ENCODE measurements at regions not wholly inside any gene's neighbourhood (a gene's known extent, or its start where the extent isn't known, plus 50 kb on each side); places are given as distances from the start of the nearest gene placed in this dataset.
A peak's percentile ranks its signal among the peaks of the same experiment; 100 is the strongest.
"Not testable (repeated sequence)": the region's sequence is repeated elsewhere in the genome, so short reads cannot be mapped to it uniquely, and the experiment has no call there.

DNA sequence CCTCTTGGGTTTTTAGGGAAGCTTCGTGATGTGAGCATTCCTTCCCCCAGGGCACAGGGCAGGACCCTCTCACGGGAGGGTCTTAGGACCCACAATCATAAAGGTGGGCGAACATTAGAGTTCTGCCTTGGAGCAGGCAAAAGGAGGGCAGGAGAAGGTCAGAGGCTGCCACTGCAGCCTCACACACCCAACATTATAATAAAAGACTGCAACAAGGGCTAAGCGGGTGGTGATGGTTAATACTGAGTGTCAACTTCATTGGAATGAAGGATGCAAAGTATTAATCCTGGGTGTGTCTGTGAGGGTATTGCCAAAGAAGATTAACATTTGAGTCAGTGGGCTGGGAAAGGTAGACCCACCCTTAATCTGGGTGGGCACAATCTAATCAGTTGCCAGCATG is 206.6 kb upstream of the C2CD4B start:
- DNase-seq (ENCODE audit: low spot score): not testable (repeated sequence)

DNA sequence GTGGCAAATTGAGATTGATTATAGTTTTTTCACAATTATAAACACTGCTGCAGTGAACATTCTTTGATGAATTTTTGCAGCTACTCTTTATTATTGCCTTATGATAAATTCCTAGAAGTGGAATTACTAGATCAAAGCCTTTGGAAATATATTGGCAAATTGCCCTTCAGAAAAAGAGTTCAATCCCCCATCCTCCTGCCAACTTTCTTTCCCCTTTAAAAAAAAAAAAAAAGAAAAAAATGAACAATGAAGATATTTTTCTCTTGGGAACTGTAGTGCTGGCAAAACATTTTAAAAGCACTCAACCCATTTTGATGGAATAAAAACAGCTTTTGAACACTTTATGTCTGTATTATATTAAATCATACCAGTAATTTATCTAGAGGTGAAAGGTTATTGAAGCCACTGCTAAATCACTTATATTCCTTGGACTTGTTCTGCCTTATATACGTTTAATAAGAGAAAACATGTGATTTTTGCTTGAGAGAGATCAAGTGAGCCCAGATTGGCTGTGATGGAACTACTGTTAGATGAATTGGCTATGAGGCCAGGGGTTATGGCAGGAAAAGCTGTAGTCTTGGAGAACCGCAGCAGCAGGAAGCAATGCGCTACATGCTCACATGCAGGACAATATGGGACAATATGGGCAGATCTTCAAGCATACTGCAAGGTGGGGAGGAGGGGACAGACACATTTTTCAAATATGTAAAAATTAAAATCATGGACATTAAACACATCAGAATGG is 212.8 kb upstream of the C2CD4B start:
- DNase-seq (ENCODE audit: low spot score): no peak

DNA sequence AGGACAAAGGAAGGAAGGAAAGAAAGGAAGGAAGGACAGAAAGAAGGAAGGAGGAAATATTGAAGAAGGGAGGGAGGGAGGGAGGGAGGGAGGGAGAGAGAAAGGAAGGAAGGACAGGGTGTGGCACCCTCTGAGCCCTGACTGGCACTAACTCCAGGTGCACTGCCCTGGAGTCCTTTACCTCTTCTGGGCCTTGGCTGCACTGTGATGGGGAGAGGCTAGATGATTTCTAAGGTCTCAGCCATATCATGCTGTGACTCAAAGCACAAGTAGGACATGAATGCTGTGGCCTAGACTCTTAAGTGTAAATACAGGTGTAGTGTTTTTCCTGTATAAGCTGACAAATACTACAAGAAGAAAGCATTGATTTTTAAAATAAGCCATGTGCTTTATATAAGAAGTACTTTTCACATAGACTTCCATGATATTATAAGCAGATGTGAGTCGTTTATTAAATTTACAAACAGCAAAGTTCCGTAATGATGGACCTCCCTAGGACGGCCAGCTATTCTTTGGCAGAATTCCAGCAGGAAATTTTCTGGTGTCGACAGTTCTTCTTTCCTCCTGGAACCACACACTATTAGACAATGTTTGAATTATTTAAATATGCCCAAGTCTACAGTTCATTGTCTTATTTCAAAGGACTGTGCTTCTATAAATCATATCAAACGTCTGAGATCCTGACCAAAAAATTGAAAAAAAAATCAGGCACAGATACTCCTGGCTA is 213.8 kb upstream of the C2CD4B start:
- no peak for DNase-seq (ENCODE audit: low spot score)

DNA sequence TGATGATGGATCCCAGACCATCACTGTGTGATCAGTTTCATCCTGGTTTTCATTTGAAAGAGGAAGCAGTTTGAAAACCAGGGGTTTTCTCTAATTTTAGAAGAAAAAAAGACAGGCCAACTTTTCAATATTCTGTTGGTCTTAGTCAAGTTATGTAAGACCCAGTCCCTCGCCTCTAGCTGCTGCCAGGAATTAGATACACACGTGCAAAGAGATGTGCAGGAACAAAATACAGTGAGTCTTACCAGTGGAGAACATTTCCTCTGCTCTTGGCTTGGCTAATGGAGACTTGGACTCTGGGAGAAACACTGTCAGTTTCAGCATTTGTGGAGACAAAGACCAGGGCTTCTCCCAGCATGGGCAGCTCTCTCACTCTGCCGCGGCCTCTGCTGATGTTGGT is 214.9 kb upstream of the C2CD4B start:
- no peak for DNase-seq (ENCODE audit: low spot score)

DNA sequence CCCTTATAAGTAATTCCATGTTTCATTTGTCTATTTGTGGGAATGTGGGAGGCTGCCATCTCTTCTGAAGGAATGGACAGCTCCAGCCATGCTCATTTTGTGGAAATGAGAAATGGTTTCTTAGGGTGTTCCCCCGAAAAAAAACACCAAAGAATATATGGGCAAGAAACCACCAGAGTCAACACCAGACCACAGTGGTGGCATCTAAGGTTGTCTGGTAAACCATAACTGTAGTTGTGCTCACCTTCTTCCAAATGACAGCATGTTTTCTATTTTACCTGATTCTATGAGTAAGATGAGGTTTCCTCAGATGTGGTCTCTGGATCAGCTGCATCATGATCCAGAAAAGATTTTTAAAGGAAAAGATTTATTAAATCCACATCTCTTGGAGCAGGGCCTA is 217.0 kb upstream of the C2CD4B start:
- no peak for DNase-seq (ENCODE audit: low spot score)

DNA sequence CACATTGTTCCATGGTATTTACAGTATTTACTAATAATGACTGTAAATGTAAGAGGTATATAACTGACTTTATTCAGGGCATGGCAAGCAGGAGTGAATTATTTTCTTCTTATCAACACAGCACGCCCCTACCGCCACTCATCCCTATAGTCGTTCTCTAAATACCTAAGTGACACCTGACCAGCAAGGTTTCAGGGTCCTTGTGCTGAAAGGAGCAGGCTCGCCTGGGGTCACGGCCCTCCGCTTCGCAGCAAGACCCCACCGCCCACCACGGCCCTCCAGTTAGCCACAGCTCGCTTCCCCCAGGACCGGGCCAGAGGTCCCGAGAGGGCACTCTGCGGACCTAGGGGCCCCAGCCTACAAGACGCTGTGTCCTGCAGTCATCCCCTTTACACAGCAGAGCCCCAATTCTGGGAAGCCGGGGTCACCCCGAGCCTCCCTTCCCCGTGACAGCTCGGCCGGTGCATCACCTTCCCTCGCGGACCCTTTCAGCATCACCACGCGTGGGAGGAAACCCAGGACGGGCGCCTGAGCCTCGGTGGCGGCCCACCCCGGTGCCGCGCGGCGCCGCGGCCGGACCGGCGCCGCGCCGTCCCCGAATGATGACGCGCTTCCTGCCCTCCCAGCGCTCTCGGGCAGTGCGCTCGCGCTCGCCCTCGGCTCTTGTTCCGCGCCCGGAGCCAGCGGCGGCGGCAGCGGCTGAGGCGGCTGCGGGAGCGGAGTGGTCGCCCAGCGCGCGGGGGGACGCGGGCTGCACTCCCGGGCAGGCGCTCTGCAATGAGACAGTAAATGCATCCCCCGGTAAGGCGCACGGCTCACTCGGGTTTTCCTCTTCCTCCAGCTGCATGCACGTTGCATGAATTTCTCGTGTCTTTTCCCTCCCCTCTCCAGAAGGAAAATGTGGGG is 225.1 kb upstream of the C2CD4B start, which contains the start of gene TLN2:
TLN2 (plus strand) TSS at position 666 of the 906 bp plus-strand sequence.
- peak; percentile 83 for DNase-seq (ENCODE audit: low spot score)

DNA sequence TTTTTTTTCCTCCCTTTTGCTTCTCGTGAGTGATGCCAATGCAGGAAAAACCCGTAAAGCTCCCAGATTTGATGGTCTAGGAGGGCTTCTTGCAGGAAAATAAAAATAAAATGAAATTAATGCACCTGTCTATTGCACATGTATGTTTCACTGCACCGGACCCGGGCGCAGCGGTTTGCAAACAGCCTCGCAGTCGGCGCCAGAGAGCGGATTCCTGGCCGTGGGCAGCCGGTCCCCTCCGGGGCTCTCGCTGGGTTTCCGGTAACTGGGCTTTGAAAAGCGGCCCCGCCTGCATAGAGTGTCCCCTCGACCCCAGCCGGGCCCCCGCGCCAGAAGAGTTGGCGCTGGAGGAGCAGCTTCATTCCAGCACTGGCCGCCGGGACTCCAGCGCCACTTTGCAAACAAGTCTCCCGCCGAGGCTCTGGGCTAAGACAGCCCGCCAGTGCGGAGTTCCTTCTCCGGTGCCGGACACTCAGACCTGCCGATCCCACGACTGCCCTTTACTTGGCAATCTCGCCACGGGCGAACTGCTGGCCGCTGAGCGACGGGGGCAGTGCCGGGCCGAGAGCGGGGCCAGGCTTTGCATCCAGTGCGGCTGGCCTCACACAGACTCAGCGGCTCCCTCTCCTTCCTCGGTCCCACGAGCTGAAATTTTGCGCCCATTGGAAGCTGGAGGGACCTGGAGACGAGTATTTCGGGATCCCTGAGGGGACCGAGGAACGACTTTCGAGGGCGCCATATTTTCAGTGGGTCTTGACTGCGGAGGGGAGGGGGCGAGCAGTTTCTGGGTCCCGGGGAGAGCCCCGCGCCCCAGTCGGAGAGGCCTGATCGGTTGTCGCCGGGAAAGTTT is 225.9 kb upstream of the C2CD4B start:
- DNase-seq (ENCODE audit: low spot score): peak; percentile 29

DNA sequence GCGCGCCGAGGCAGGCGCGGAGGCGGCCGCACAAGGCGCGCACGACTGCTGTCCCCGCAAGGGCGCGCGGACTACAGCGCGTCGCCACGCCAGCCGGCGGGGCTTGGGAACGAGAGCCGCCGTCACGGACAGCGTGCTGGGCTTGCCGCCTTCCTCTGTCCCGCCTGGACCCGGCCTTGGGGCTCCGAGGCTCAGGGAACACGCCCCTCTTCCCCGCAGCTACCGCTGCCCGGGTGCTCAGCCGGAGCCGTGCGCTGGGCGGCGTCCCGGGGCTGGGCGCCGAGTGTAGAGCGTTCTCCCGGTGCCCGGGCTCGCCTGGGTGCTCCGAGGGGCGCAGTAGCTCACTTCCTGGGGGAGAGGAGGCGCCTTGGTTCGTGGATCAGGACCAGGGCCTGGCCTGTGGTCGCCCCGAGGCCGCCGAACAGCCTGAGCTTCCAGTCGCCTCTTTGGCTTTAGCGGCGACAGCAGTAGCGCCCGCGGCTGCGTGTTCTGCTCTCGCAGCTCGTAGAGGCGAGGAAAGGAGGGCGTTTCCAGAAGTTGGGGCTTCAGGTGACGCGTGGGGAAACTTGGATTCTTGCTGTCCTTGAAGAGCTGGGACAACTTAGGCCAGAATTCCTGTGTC is 226.7 kb upstream of the C2CD4B start:
- DNase-seq (ENCODE audit: low spot score): peak; percentile 25

DNA sequence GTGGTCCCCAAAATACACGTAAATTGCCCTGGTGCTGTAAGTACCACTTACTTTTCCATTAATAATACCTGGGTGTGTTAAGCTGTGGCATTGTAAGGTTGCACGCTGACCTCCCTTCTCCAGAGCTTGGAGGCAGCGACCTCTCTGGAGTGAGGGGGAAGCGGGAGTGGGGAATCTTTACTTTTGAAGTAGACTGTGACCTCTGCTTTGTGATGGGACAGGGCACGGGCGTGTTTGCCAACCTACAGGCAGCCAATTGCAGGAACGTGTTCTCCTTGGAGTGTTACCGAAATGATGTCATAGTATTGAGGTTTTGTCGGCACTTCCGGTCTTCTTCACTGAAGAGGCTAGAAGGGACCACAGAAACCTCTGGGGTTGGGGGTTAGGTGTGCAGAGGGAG is 227.3 kb upstream of the C2CD4B start:
- no peak for DNase-seq (ENCODE audit: low spot score)

DNA sequence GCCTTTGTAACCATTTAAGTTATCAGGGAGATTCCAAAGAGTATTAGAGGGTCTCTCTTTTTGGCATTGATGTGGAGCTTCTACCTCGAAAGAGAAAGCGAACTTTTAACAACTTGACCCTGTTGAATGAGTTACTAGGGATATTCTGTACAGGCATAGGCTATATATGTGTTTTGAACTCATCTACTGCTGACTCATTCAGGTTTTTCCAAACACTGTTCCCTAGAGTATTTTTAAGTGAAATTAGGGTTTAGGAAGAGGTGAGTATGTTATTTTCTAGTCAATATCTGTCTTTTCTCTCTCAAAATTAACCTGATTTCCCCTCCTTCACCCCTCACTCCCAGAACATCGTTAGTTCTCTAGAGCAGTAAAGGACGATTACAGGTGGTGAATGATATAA is 228.1 kb upstream of the C2CD4B start:
- no peak for DNase-seq (ENCODE audit: low spot score)

DNA sequence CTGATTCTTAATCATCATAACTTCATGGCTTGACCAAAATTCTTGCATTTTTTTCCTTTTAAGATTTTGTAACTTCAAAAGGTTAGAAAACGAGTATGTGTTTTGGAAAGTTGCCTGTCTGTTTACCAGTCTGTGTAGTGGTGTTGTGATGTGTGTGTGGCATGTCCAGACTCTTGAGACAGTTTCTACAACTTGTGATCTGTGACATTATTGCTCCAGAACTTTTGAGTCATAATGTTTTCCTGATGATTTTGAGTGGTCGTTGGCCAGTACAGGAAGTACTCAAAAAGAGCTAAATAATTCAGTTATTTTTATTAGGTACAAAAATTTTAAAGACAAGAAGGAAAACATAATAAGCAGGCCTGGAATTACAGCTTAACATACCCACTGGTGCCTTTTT is 229.0 kb upstream of the C2CD4B start:
- DNase-seq (ENCODE audit: low spot score): no peak

DNA sequence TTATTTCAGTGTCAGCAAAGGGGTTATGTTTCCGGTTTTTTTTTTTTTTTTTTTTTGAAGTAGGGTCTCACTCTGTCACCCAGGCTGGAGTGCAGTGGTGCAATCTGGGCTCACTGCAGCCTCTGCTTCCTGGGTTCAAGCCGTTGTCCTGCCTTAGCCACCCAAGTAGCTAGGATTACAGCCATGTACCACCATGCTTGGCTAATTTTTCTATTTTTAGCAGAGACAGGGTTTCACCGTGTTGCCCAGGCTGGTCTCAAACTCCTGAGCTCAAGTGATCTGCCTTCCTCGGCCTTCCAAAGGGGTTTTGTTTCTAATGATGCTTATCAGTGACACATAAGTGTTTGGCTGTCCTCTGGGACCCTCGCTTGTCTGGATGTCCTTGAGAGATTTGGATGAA is 235.7 kb upstream of the C2CD4B start:
- DNase-seq (ENCODE audit: low spot score): no peak

DNA sequence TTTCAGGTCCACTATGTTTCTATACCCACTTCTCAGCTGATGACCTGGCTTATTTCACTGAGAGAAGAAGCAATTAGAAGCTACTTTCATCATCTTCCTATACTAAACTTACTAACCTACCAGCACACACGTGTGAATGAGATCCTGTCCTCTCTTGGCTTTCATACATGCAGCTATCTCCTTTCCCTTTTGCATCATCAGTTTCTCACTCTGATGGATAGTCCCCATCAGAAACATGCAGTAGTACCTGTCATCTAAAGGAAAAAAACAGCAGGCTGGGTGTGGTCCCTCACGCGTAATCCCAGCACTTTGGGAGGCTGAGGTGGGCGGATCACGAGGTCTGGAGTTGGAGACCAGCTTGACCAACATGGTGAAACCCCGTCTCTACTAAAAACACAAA is 237.6 kb upstream of the C2CD4B start:
- DNase-seq (ENCODE audit: low spot score): no peak

DNA sequence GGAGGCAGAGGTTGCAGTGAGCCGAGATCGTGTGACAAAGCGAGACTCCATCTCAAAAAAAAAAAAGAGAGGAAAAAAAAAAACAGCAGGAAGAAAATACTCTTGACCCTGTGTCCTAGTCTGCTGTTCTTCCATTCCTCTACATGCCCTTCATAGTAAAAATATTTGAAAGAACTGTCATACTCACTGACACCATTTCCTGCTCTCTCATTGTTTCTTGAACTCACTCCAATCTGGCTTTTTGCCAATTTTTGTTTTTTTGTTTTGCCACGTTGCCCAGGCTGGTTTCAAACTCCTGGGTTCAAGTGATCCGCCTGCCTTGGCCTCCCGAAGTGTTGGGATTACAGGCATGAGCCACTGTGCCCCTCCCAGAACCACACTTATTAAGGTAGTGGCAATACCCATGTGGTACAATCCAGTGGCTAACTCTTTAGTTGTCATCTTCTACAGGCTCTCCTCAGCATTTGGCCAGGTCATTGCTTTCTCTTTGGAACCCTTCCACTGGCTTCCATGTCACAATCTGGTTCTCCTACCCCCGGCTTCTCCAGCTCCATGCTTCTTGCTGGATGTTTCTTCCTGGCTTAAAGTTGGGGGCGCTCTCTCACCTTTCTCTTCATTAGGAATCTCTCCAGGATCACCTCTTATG is 238.2 kb upstream of the C2CD4B start:
- DNase-seq (ENCODE audit: low spot score): no peak

DNA sequence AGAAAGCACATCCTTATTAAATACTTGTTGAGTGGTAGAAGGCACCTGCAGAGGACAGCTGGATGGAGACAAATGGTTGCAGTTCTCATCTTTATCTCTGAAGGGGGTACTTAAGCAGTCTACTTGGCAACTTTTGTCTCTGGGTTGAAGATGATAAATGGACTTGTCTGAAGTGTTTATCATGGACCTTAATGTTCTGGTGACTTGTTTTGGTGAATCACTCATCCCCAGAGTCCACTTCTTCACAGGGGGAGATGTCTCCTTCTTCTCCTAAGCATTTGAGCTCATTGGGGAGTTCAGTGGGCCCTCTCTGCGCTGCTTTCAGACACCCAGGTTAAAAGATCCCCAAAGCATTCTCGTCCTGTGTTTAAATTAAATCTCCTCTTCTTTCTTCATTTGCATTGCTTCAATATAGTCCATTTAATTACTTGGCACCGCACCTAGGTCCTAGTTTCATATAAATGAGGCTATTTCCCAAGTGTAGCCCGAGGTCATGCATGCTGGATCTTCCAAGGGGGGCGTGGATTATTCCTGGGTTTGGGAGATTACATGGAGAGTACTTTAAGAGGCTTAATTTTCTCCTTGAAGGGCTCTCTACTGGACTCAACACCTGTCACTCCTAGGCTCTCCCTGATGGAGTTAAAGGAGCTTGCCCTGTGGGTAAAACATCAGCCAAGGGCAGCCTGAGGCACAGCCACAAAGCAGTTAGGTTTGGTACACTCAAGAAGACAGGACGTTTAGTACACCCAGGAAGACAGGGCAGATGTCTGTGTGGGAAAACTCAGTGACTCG is 239.3 kb upstream of the C2CD4B start:
- no peak for DNase-seq (ENCODE audit: low spot score)

DNA sequence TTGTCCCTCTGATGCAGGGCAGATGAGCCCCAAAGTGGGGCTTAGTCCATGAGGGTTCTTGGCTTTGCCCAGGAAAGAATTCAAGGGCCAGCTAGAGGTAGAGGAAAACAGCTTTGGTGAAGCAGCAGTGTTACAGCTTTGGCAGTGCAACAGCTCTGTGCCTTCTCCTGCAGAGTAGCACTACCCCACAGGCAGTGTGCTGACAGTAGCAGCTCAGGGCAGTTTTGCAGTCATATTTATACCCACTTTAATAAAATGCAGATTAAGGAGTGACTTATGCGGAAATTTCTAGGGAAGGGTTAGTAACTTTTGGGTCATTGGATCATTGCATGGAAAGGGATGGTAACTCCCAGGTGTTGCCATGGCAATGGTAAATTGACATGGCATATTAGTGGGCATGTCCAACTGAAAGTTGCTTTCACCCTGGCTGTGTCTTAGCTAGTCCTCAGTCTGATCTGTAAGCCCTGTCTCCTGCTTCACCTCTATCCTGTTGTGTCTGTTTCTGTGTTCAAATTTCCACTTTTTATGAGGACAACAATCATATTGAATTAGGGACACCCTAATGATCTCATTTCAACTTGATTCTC is 241.3 kb upstream of the C2CD4B start:
- no peak for DNase-seq (ENCODE audit: low spot score)

DNA sequence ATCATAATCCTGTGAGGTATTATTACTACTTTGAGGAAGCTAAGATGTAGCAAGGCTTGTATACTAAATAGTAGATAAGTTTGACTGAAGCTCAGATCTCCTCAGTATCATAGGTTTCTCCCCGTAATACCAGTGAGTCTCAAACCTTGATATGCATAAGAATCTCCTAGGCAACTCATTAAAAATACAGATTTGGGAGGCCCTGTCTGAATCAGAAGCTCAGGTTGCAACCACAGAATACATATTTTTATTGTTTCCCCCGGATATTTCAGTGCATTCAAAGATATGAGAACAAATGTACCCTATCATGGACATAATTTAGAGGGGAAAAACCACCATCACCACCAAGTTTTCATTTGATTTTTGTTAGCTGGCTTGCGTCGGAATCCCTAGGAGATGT is 242.1 kb upstream of the C2CD4B start:
- no peak for DNase-seq (ENCODE audit: low spot score)

DNA sequence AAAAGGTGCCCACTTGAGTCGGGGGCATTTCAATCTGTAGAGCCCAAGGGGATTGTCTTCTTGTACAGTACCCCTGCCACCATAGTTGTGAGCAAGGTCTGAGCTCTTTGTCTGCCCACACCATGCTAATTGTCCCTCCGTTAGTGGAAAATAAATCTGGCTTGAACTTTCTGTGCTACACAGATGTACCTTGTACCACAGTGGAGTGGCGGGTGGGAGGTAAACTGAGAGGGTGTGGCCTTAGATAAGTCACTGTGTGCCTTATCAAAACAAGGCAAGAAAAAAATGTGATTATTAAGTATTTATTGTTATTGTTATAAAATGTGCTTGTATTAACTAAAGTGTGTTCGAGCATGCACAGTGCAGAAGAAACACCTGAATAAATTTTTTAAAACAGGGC is 242.9 kb upstream of the C2CD4B start:
- DNase-seq (ENCODE audit: low spot score): no peak

DNA sequence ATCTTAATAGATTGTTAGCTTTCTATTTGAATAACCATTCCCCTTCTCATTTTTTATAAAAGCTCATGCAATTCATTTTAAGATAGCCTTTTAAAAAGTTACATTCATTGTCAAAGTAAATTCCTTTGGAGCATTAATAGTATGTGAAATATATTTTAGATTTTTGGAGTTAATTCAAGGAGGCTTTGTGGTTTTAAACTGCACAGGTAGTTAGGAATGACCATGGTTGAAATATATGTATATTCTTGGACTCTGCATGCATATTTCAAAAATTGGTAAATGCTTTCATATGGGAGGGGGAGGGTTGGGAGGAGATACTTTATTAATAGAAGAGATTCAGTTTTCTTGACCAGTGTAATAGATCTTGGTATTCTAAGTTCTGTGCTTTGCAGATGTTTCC is 244.4 kb upstream of the C2CD4B start:
- no peak for DNase-seq (ENCODE audit: low spot score)

DNA sequence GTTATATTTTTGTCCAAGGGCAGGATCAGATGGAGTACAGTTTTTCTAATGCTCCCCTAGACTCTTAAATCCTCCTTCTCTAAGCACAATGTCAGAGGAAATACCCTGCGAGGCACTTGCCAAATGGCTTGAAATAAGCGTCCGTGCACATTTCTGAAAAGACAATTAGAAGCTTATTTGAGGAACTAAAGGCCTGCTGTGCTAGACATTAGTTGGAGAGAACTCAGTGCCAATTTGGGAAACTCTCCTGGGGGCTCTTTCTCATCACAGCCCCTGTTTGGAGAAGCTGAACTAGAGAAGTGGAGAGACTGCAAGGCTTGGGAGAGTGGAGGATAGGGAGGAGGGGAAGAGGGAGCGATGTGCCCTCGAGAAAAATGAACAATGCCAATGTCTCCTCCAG is 247.6 kb upstream of the C2CD4B start:
- DNase-seq (ENCODE audit: low spot score): no peak

All from germinal center (tissue), 1 donor.